ENCODE measurements at regions not wholly inside any gene's neighbourhood (a gene's known extent, or its start where the extent isn't known, plus 50 kb on each side); places are given as distances from the start of the nearest gene placed in this dataset.

DNA sequence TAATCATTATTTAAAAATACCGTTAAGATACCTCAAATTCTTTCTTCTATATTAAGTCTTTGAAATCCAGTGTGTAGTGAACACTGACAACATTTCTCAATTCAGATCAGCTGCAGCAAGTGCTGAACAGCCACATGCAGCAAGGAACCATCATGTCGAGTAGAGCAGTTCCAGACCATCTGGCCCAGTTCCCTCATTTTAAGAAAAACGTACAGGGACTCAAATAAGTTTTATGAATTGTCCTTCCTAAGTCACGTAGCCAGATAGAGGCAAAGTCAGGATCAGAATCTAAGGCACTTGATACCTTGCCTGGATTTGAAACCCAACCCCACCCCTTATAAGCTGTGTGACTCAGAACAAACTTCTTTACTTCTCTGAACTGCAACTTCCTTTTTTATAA lies 132.4 kb downstream of the PROX1 start:
- TF ChIP-seq, protein P1, sequence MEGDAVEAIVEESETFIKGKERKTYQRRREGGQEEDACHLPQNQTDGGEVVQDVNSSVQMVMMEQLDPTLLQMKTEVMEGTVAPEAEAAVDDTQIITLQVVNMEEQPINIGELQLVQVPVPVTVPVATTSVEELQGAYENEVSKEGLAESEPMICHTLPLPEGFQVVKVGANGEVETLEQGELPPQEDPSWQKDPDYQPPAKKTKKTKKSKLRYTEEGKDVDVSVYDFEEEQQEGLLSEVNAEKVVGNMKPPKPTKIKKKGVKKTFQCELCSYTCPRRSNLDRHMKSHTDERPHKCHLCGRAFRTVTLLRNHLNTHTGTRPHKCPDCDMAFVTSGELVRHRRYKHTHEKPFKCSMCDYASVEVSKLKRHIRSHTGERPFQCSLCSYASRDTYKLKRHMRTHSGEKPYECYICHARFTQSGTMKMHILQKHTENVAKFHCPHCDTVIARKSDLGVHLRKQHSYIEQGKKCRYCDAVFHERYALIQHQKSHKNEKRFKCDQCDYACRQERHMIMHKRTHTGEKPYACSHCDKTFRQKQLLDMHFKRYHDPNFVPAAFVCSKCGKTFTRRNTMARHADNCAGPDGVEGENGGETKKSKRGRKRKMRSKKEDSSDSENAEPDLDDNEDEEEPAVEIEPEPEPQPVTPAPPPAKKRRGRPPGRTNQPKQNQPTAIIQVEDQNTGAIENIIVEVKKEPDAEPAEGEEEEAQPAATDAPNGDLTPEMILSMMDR (IDR thresholded peaks at IDR 0.05), result no peak
- no peak for TF ChIP-seq POLR2A (IDR thresholded peaks at IDR 0.05)

All from tibial nerve (tissue), 3 donors.